GM12878 (cell line): ENCODE measurements at regions not wholly inside any gene's neighbourhood (a gene's known extent, or its start where the extent isn't known, plus 50 kb on each side); places are given as distances from the start of the nearest gene placed in this dataset.

Experiments
- CTCF ChIP-seq, 3 experiments: IDR thresholded peaks in 2 of 3; conservative IDR thresholded peaks in 1 of 3; 2 replicates each; pipeline ENCODE4 v1.5.1; 2011; ENCODE audit warnings: low read depth in 3 of 3, low read length in 3 of 3, mild to moderate bottlenecking in 3 of 3, control low read depth in 2 of 3, moderate library complexity in 2 of 3, inconsistent platforms in 1 of 3, mixed read lengths in 1 of 3; ENCODE audit not compliant: control insufficient read depth in 2 of 3, insufficient read depth in 1 of 3; ENCODE audit errors: extremely low read depth in 1 of 3
- SRF ChIP-seq, 2 experiments: IDR thresholded peaks; 2 replicates each; pipeline ENCODE4 v1.6.1; 2011; ENCODE audit warnings: low read depth in 2 of 2, low read length in 2 of 2, mild to moderate bottlenecking in 1 of 2, moderate library complexity in 1 of 2
- TBL1XR1 ChIP-seq: IDR thresholded peaks from 2 replicates; pipeline ENCODE4 v1.6.1; 2012; ENCODE audit warnings: low read depth, low read length, improper control_type of control experiment
- USF2 ChIP-seq: IDR thresholded peaks from 2 replicates; pipeline ENCODE4 v1.6.1; 2011; ENCODE audit warnings: low read depth, low read length, improper control_type of control experiment, borderline replicate concordance
- ZNF622 ChIP-seq: fragments of 450-650 bp; IDR thresholded peaks from 2 replicates; pipeline ENCODE4 v1.6.1; 2017; ENCODE audit warnings: mild to moderate bottlenecking, inconsistent platforms

- TF ChIP-seq SRF (IDR thresholded peaks at IDR 0.05; ENCODE audit: low read depth in 2 of 2, low read length in 2 of 2) (no peak), CTCF (IDR thresholded peaks at IDR 0.05 in 2 of 3, conservative IDR thresholded peaks at IDR 0.05 in 1 of 3; ENCODE audit: control insufficient read depth in 2 of 3, extremely low read depth in 1 of 3, insufficient read depth in 1 of 3, low read depth in 3 of 3, low read length in 3 of 3) (no peak), ZNF622 (no peak), USF2 (no peak), TBL1XR1 (no peak)
Observed at GRCh38 chr4:133592591-133592990, 443.5 kb downstream of the PCDH10 start.
